NK-92 treated with Interleukin-12 subunit alpha and Interleukin-12 subunit beta, amount 100 ng/mL, for 24 hours (cell line): ENCODE measurements at regions not wholly inside any gene's neighbourhood (a gene's known extent, or its start where the extent isn't known, plus 50 kb on each side); places are given as distances from the start of the nearest gene placed in this dataset.

Experiments
- DNase-seq: peaks from one replicate; lab custom pipeline; 2025; lab: John Stamatoyannopoulos, UW

- no peak for DNase-seq
These were observed 57.1 kb upstream of the KLHL29 start for GRCh38 chr2:23327887-23328286.

DNA sequence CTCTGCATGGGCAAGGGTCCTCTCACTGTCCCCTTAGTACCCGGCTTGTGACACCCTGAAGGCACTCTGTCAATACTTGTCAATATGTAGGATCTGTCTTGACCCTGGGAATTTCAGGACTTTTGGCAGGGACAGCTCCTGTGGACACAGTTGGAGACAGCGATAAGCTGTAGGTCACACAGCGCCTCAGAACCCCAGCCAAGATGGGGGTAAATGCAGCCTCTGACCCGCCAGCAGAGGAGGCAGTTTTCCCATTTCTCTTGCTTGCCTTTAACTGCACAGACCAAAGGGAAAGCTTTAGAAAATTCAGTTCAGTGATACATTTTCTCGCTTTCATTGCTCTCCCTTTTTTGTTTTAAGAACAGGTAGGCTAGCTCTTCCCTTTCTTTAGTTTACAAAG lies 54.8 kb upstream of the KLHL29 start:
- DNase-seq, result no peak
